DOHH2 (cell line): ENCODE measurements at regions not wholly inside any gene's neighbourhood (a gene's known extent, or its start where the extent isn't known, plus 50 kb on each side); places are given as distances from the start of the nearest gene placed in this dataset.

Experiments used
- H3F3A ChIP-seq: fragments of 200-600 bp; sonication (generic), shearing (Covaris generic); 2 replicates; pipeline ENCODE4 v1.6.0; 2016; ENCODE audit warnings: antibody characterized with exemption, mild to moderate bottlenecking; ENCODE audit not compliant: control insufficient read depth, insufficient read depth
- H3K27ac ChIP-seq: fragments of 200-600 bp; sonication (generic); 2 replicates; pipeline ENCODE4 v1.5.1; 2014; ENCODE audit warnings: low read depth, mild to moderate bottlenecking, low read length, moderate library complexity
- H3K27me3 ChIP-seq: fragments of 200-600 bp; sonication (generic); 2 replicates; pipeline ENCODE4 v1.6.1; 2014; ENCODE audit warnings: mild to moderate bottlenecking, low read length, mixed read lengths; ENCODE audit not compliant: control insufficient read depth
- H3K36me3 ChIP-seq: fragments of 200-600 bp; sonication (generic); 2 replicates; pipeline ENCODE4 v1.6.1; 2014; ENCODE audit warnings: mild to moderate bottlenecking, low read length, moderate library complexity, mixed read lengths; ENCODE audit not compliant: control insufficient read depth
- H3K4me1 ChIP-seq: fragments of 200-600 bp; sonication (generic); 2 replicates; pipeline ENCODE4 v1.6.1; 2014; ENCODE audit warnings: mild to moderate bottlenecking, low read length, mixed read lengths; ENCODE audit not compliant: control insufficient read depth
- H3K4me2 ChIP-seq: fragments of 200-600 bp; sonication (generic); 2 replicates; pipeline ENCODE4 v1.6.0; 2014; ENCODE audit warnings: mild to moderate bottlenecking, low read length, moderate library complexity
- H3K4me3 ChIP-seq: fragments of 200-600 bp; sonication (generic); 2 replicates; pipeline ENCODE4 v1.5.1; 2014; ENCODE audit warnings: mild to moderate bottlenecking, low read length, mixed read lengths
- H3K79me2 ChIP-seq: fragments of 200-600 bp; sonication (generic); 2 replicates; pipeline ENCODE4 v1.6.1; 2014; ENCODE audit warnings: mild to moderate bottlenecking, low read length, mixed read lengths; ENCODE audit not compliant: control insufficient read depth
- H3K9me2 ChIP-seq: fragments of 200-600 bp; sonication (generic); replicated peaks from 2 replicates; pipeline ENCODE4 v1.6.1; 2014; ENCODE audit warnings: mild to moderate bottlenecking, low read length, mixed read lengths; ENCODE audit not compliant: control insufficient read depth
- H3K9me3 ChIP-seq: fragments of 200-600 bp; sonication (generic); 2 replicates; pipeline ENCODE4 v1.6.1; 2014; ENCODE audit warnings: antibody characterized with exemption, low read length, mixed read lengths; ENCODE audit not compliant: control insufficient read depth, insufficient read depth
- H4K20me1 ChIP-seq: fragments of 200-600 bp; sonication (generic); 2 replicates; pipeline ENCODE4 v1.6.0; 2014; ENCODE audit warnings: low read depth, mild to moderate bottlenecking, antibody characterized with exemption, low read length, moderate library complexity; ENCODE audit not compliant: control insufficient read depth, insufficient read depth
- CTCF ChIP-seq: fragments of 200-600 bp; sonication (generic); IDR thresholded peaks from one replicate; pipeline ENCODE4 v1.5.1; 2014; ENCODE audit warnings: antibody characterized with exemption, mild to moderate bottlenecking, low read depth, low read length; ENCODE audit not compliant: poor library complexity, severe bottlenecking
- EZH2phosphoT487 ChIP-seq: fragments of 200-600 bp; sonication (generic); IDR thresholded peaks from 2 replicates; pipeline ENCODE4 v1.6.1; 2017; ENCODE audit warnings: borderline replicate concordance, mild to moderate bottlenecking, antibody characterized with exemption, low read length, moderate library complexity, mixed read lengths

GRCh38 chr2:16900405-16901025 is 234.9 kb upstream of the CYRIA start:
- Histone ChIP-seq H3K4me3 (no peak overlapping the region), H3K27ac (no peak overlapping the region), H3K79me2 (no peaks in the 10 kb centered on the region), H3K9me3 (no peaks in the 10 kb centered on the region), H3K36me3 (no peaks in the 10 kb centered on the region), H3F3A (no peaks in the 10 kb centered on the region), H4K20me1 (no peaks in the 10 kb centered on the region), H3K27me3 (no peaks in the 10 kb centered on the region), H3K4me2 (no peak overlapping the region), H3K4me1 (no peaks in the 10 kb centered on the region), H3K9me2 (no peaks in the 10 kb centered on the region)
- TF ChIP-seq CTCF (peak; percentile 100), EZH2phosphoT487 (no peak)

- H3K4me2 ChIP-seq, result no peak overlapping the region
- no peaks in the 10 kb centered on the region for H3K36me3 ChIP-seq
- H3K27ac ChIP-seq, result no peak overlapping the region
- H3K9me2 ChIP-seq, result no peaks in the 10 kb centered on the region
- TF ChIP-seq EZH2phosphoT487 (no peak), CTCF (no peak)
- H3K4me1 ChIP-seq, result no peaks in the 10 kb centered on the region
- no peaks in the 10 kb centered on the region for H3F3A ChIP-seq
- H3K9me3 ChIP-seq, result no peaks in the 10 kb centered on the region
- no peaks in the 10 kb centered on the region for H4K20me1 ChIP-seq
- H3K4me3 ChIP-seq, result no peak overlapping the region
- no peaks in the 10 kb centered on the region for H3K27me3 ChIP-seq
- no peaks in the 10 kb centered on the region for H3K79me2 ChIP-seq
Observed at GRCh38 chr2:16899958-16900357, 234.3 kb upstream of the CYRIA start.

GRCh38 chr2:16890081-16890480 is 224.4 kb upstream of the CYRIA start:
- Histone ChIP-seq H3K4me2 (no peak overlapping the region), H3K9me3 (no peaks in the 10 kb centered on the region), H3K27me3 (no peaks in the 10 kb centered on the region), H4K20me1 (no peaks in the 10 kb centered on the region), H3F3A (no peaks in the 10 kb centered on the region), H3K4me3 (no peak overlapping the region), H3K9me2 (no peaks in the 10 kb centered on the region), H3K27ac (no peak overlapping the region), H3K36me3 (no peaks in the 10 kb centered on the region), H3K4me1 (no peaks in the 10 kb centered on the region), H3K79me2 (no peaks in the 10 kb centered on the region)
- TF ChIP-seq CTCF (no peak), EZH2phosphoT487 (no peak)

GRCh38 chr2:16885027-16885426 is 219.4 kb upstream of the CYRIA start:
- no peaks in the 10 kb centered on the region for H3F3A ChIP-seq
- H3K4me1 ChIP-seq, result no peaks in the 10 kb centered on the region
- no peak overlapping the region for H3K4me3 ChIP-seq
- H3K36me3 ChIP-seq, result no peaks in the 10 kb centered on the region
- H3K9me3 ChIP-seq, result no peaks in the 10 kb centered on the region
- H3K27me3 ChIP-seq, result no peaks in the 10 kb centered on the region
- no peak overlapping the region for H3K27ac ChIP-seq
- no peaks in the 10 kb centered on the region for H3K9me2 ChIP-seq
- no peaks in the 10 kb centered on the region for H3K79me2 ChIP-seq
- H4K20me1 ChIP-seq, result no peaks in the 10 kb centered on the region
- no peak overlapping the region for H3K4me2 ChIP-seq
- TF ChIP-seq EZH2phosphoT487 (no peak), CTCF (no peak)
